ENCODE measurements at regions not wholly inside any gene's neighbourhood (a gene's known extent, or its start where the extent isn't known, plus 50 kb on each side); places are given as distances from the start of the nearest gene placed in this dataset.

GRCh38 chr5:57880216-57880615, 397.6 kb upstream of the ACTBL2 start:
- no peak overlapping the region for H3K14ac ChIP-seq (ENCODE audit: insufficient read length)
- POLR2A ChIA-PET (ENCODE audit: partially characterized antibody) = no interaction called here
- H4K20me1 ChIP-seq (replicated peaks in 1 of 2; ENCODE audit: control insufficient read depth in 1 of 2, insufficient read depth in 2 of 2, low read length in 2 of 2) = no peaks in the 10 kb centered on the region
- FAIRE-seq (no peak), DNase-seq (ENCODE audit: low read depth in 1 of 2, low spot score in 2 of 2) (no peak)
- no peak overlapping the region for H2BK15ac ChIP-seq (ENCODE audit: low read length)
- no peak overlapping the region for H2AK5ac ChIP-seq (ENCODE audit: low read depth, low read length)
- no peak overlapping the region for H3K9ac ChIP-seq (replicated peaks in 1 of 4; ENCODE audit: extremely low read depth in 1 of 4, low read depth in 3 of 4, low read length in 3 of 4)
- no peak overlapping the region for H2BK120ac ChIP-seq (replicated peaks; ENCODE audit: low read depth, low read length)
- no peaks in the 10 kb centered on the region for H3K9me3 ChIP-seq (ENCODE audit: insufficient read depth in 2 of 2, low read depth in 1 of 2, low read length in 1 of 2)
- CTCF ChIA-PET (ENCODE audit: partially characterized antibody) = interaction anchor here (1.1 to 1.3 kb wide), 2 partner anchors 18 to 399 kb away, joined by 3 read pairs; no protein-coding TSS in a partner anchor
- H2AFZ ChIP-seq (ENCODE audit: low read length) = no peak overlapping the region; the same call in 1 of the 2 replicates
- no peaks in the 10 kb centered on the region for H3K79me1 ChIP-seq (ENCODE audit: low read depth, low read length)
- no peaks in the 10 kb centered on the region for H3K36me3 ChIP-seq (ENCODE audit: control insufficient read depth in 2 of 4, insufficient read depth in 4 of 4, low read length in 3 of 4)
- H3K4me3 ChIP-seq (ENCODE audit: extremely low read depth in 1 of 4, insufficient read depth in 2 of 4, low read depth in 3 of 4, low read length in 4 of 4) = no peak overlapping the region
- H3K79me2 ChIP-seq (ENCODE audit: control insufficient read depth in 1 of 2, insufficient read depth in 2 of 2, low read length in 2 of 2) = no peaks in the 10 kb centered on the region
- no peak overlapping the region for H3K27ac ChIP-seq (ENCODE audit: low read depth, low read length)
- no peaks in the 10 kb centered on the region; the same call in 1 of the 2 replicates for H3K23me2 ChIP-seq (ENCODE audit: low read depth, low read length)
- H3K56ac ChIP-seq (replicated peaks; ENCODE audit: insufficient read length, low read depth, low read length) = no peak overlapping the region
- H3K4me1 ChIP-seq (replicated peaks in 1 of 4; ENCODE audit: control insufficient read depth in 3 of 4, insufficient read depth in 4 of 4, low read length in 3 of 4) = no peaks in the 10 kb centered on the region
- H4K8ac ChIP-seq (ENCODE audit: extremely low read depth, insufficient read depth, low read length) = no peak overlapping the region
- H3K23ac ChIP-seq (ENCODE audit: insufficient read length) = no peak overlapping the region
- H2BK12ac ChIP-seq (ENCODE audit: low read depth, low read length) = no peak overlapping the region
- H3K4me2 ChIP-seq (ENCODE audit: insufficient read depth in 1 of 2, low read depth in 2 of 2, low read length in 2 of 2) = no peak overlapping the region
- H3K4ac ChIP-seq (replicated peaks; ENCODE audit: insufficient read length, low read depth, low read length) = no peak overlapping the region
- H4K5ac ChIP-seq (ENCODE audit: insufficient read length, low read depth, low read length) = no peak overlapping the region
- H3K27me3 ChIP-seq (replicated peaks in 1 of 4; ENCODE audit: control insufficient read depth in 3 of 4, extremely low read depth in 1 of 4, insufficient read depth in 3 of 4, low read length in 3 of 4) = no peaks in the 10 kb centered on the region
- TF ChIP-seq PHF8 (conservative IDR thresholded peaks at IDR 0.05; ENCODE audit: low read depth, low read length) (no peak), JUND (IDR thresholded peaks at IDR 0.05; ENCODE audit: low read length) (no peak), NANOG (IDR thresholded peaks at IDR 0.05; ENCODE audit: insufficient read depth, low read depth, low read length, poor library complexity, severe bottlenecking) (no peak), CBX5 (IDR thresholded peaks at IDR 0.05; ENCODE audit: low read depth, low read length) (no peak), TAF7 (optimal IDR thresholded peaks at IDR 0.05; ENCODE audit: borderline replicate concordance, low read depth, low read length) (no peak), CTBP2 (IDR thresholded peaks at IDR 0.05; ENCODE audit: borderline replicate concordance, insufficient read depth, insufficient read length, low read length) (no peak), TAF1 (IDR thresholded peaks at IDR 0.05; ENCODE audit: low read depth, low read length) (no peak), BCL11A (IDR thresholded peaks at IDR 0.05; ENCODE audit: low read depth in 2 of 2, low read length in 2 of 2) (no peak), KDM4A (IDR thresholded peaks at IDR 0.05; ENCODE audit: low read depth, low read length, severe bottlenecking) (no peak), KDM5A (IDR thresholded peaks at IDR 0.05; ENCODE audit: low read length) (no peak), CEBPB (IDR thresholded peaks at IDR 0.05; ENCODE audit: low read depth, low read length) (no peak), JUN (IDR thresholded peaks at IDR 0.05; ENCODE audit: low read depth, low read length) (no peak), CHD2 (IDR thresholded peaks at IDR 0.05; ENCODE audit: low read length) (no peak)
- 38% methylated on average over 2 of the region's 2 CpGs; no CpG with 5 or more reads in 1 of the 2 experiments for WGBS, 2 experiments (ENCODE audit: extremely low coverage in 1 of 2, insufficient coverage in 1 of 2, insufficient read length in 1 of 2, insufficient replicate concordance in 2 of 2, low coverage in 1 of 2, low lambda C conversion rate in 2 of 2, missing lambda C conversion rate in 1 of 2)
- H2BK20ac ChIP-seq (ENCODE audit: low read length) = no peak overlapping the region
- no peak overlapping the region for H4K91ac ChIP-seq (replicated peaks; ENCODE audit: insufficient read length, low read length)
- H3K18ac ChIP-seq (ENCODE audit: extremely low read depth, low read length) = no peak overlapping the region
- H2BK5ac ChIP-seq (ENCODE audit: low read depth, low read length) = no peak overlapping the region

All from H1 (cell line).